Immature natural killer cell (primary cell): ENCODE measurements at regions not wholly inside any gene's neighbourhood (a gene's known extent, or its start where the extent isn't known, plus 50 kb on each side); places are given as distances from the start of the nearest gene placed in this dataset.

Experiments used
- DNase-seq, 3 donors: peaks; one replicate each; pipeline ENCODE4 v3.0.0; 2022; ENCODE audit warnings: mixed read lengths in 1 of 3
- H3K27ac Mint-ChIP-seq, 6 donors: one replicate each; pipeline ENCODE4 v1.8.0; 2020; ENCODE audit warnings: mixed read lengths in 6 of 6, mild to moderate bottlenecking in 5 of 6, inconsistent platforms in 4 of 6, moderate library complexity in 3 of 6
- H3K27me3 Mint-ChIP-seq, 3 donors: one replicate each; pipeline ENCODE4 v1.8.0; 2020 to 2021; ENCODE audit warnings: low read depth in 3 of 3, mild to moderate bottlenecking in 3 of 3, mixed read lengths in 3 of 3, moderate library complexity in 3 of 3, inconsistent platforms in 1 of 3
- H3K36me3 Mint-ChIP-seq, 3 donors: one replicate each; pipeline ENCODE4 v1.8.0; 2020; ENCODE audit warnings: mixed read lengths in 3 of 3, inconsistent platforms in 2 of 3, mild to moderate bottlenecking in 2 of 3
- H3K4me1 Mint-ChIP-seq, 2 donors: one replicate each; pipeline ENCODE4 v1.8.0; 2020; ENCODE audit warnings: inconsistent platforms in 2 of 2, mild to moderate bottlenecking in 2 of 2, mixed read lengths in 2 of 2, moderate library complexity in 1 of 2
- H3K4me3 Mint-ChIP-seq, 5 donors: one replicate each; pipeline ENCODE4 v1.8.0; 2020; ENCODE audit warnings: mild to moderate bottlenecking in 5 of 5, mixed read lengths in 5 of 5, inconsistent platforms in 3 of 5, moderate library complexity in 3 of 5
- H3K9me3 Mint-ChIP-seq, 6 donors: one replicate each; pipeline ENCODE4 v1.8.0; 2020; ENCODE audit warnings: mild to moderate bottlenecking in 6 of 6, mixed read lengths in 6 of 6, inconsistent platforms in 4 of 6, moderate library complexity in 3 of 6

DNA sequence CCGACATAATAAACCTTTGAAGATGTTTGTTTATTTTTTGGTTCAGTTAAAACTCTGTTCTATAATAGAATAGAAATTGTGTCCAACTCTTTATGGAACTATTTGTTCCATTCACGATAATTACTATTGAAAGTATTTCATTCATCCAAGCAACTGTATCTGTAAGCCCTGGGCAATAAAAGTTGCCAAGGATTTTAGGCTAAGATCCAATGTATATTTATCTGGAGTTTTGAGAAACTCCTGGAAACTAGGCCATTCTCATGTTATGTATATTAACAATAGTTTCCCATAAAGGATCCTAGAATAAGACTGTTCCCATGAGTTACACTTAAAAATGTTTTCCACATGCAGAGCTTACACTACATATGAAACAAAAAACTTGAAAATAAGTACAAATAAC, 261.6 kb downstream of the SLITRK6 start:
- Mint-ChIP-seq H3K4me3 (no peak overlapping the region), H3K27me3 (no peaks in the 10 kb centered on the region), H3K36me3 (peaks cover 0 to 4% (median 0%) of the 10 kb centered on the region in 3 donors), H3K4me1 (peaks cover 0 to 6% of the 10 kb centered on the region in 2 donors), H3K27ac (no peak overlapping the region), H3K9me3 (peaks cover 0 to 11% (median 7%) of the 10 kb centered on the region in 6 donors)
- no peak for DNase-seq

DNA sequence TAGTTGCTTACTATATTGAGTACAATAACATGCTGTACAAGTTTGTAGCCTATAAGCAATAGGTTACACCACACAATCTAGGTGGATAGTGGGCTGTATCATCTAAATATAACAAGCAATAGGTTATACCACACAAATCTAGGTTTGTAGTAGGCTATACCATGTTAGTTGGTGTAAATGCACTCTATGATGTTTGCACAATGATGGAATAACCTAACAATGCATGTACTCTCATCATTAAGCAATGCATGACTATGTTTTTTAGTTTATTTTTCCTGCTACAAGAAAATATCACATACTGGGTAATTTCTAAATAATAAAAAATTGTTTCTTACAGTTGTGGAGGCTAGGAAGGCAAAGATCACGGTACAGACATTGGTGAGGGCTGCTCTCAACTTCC, 262.5 kb downstream of the SLITRK6 start:
- DNase-seq: no peak
- Mint-ChIP-seq H3K9me3 (peaks cover 0 to 11% (median 7%) of the 10 kb centered on the region in 6 donors), H3K4me1 (peaks cover 0 to 6% of the 10 kb centered on the region in 2 donors), H3K27me3 (no peaks in the 10 kb centered on the region), H3K36me3 (peaks cover 0 to 4% (median 0%) of the 10 kb centered on the region in 3 donors), H3K4me3 (no peak overlapping the region), H3K27ac (no peak overlapping the region)

DNA sequence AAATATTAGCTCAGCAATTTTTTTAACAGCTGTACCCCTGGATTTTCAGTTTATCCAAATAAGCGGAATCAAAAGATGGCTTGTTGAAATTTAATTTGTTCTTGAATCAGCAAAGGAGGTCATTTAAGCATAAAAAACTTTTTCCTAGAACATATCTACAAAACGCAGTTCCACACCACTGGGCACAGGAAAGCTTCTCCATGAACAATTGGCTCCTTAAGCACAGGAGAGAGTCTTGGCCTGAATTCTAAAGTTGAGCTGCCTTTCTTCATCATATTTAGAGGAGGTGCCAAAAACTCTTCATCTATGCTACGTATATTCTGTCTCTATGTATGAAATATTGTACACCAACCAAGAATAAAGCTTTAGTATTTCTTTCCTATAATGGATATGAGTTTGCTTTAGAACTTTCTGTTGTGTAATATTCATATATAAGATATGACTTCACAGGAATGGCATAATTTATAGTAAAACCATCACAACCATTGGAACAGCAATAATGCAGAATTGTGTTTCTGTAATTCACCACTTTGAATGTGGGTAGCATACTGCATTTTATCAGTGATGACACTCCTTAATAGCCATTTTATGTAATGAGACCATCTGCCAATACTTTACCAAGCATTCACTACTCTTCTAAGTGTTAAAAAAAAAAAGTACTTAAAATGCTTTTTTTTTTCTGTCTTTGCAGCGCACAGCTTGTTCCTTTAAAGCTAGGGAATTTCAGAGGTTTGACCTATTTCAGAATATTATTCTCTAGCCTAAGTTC, 263.7 kb downstream of the SLITRK6 start:
- Mint-ChIP-seq H3K4me3 (no peak overlapping the region), H3K9me3 (peaks cover 0 to 18% (median 8%) of the 10 kb centered on the region in 6 donors), H3K27me3 (no peaks in the 10 kb centered on the region), H3K4me1 (no peaks in the 10 kb centered on the region), H3K36me3 (peaks cover 0 to 4% (median 0%) of the 10 kb centered on the region in 3 donors), H3K27ac (no peak overlapping the region)
- no peak for DNase-seq

DNA sequence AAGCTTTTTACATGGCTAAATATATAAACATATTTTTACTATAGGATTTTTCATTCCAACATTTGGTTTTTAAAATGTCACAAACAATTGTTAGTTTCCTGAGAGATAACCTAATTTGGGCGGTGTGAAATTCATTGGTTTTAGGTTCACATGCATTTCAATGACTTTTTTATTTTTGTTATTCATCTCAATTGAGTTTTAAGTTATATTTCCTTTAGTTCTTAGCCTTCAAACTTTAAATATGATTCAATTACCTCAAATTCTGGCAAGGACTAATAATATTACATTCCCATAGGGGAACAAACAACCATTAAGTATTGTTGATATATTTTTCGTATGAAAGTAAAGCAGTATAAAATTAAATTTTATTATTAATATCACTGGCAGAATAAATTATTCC, 265.3 kb downstream of the SLITRK6 start:
- peaks cover 0 to 4% (median 0%) of the 10 kb centered on the region in 3 donors for H3K36me3 Mint-ChIP-seq
- no peak overlapping the region for H3K4me3 Mint-ChIP-seq
- H3K27me3 Mint-ChIP-seq: no peaks in the 10 kb centered on the region
- no peaks in the 10 kb centered on the region for H3K4me1 Mint-ChIP-seq
- no peak overlapping the region for H3K27ac Mint-ChIP-seq
- H3K9me3 Mint-ChIP-seq: peaks cover 0 to 25% (median 9%) of the 10 kb centered on the region in 6 donors
- no peak for DNase-seq

DNA sequence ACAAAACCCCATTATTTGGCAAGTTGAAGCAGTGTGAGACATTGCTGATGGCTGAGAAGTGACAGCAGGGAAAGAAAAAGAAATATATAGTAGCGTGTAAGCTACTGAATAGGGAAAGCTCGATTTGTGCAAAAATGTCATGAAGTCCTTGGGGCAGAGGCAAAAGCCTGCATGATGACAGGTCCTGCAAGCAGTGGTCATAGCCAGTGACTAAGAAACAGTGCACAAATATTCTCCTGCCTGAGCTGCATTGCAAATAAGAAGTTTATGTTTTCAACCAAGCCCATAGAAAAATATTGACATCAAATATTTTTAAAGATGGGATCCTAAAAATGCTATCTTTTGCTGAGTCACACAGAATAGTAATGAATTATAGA, 270.0 kb downstream of the SLITRK6 start:
- H3K4me1 Mint-ChIP-seq: no peaks in the 10 kb centered on the region
- no peak overlapping the region for H3K4me3 Mint-ChIP-seq

DNA sequence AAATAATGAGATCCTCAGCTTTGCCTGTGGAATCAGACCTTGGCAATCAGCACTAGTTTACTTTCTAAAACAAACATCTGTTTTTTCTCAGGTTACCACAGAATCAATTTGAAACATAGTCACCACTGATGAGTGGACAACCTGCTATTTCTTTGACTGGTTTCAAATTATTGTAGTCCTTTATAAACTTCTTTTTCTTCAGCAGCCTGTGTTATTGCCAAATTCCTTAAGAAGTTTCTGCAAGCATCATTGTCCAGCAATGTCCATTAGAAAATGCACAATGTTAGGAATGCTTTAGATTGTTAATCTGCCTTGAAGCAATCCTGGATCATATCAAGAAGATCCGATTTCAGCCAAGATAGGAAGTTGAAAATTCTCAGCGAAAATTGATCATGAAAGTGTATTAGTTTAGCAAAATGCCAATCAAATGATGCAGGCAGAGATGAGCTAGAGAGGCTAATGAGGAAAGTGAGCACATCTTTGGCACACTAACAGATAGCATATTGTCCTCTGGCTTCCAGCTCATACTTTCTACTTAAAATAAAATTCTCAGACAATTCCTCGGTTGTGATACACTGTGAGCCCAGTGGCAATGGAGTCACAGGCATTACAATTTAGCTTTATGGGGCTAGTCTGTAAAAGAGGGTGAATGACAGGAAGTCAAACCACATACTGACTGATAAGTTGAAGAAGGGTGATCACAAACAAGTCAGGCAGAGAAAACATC, 270.6 kb downstream of the SLITRK6 start:
- DNase-seq: no peak
- Mint-ChIP-seq H3K27ac (no peak overlapping the region), H3K9me3 (peaks cover 3 to 22% (median 9%) of the 10 kb centered on the region in 6 donors), H3K4me1 (no peaks in the 10 kb centered on the region), H3K27me3 (no peaks in the 10 kb centered on the region), H3K36me3 (peaks cover 0 to 4% (median 0%) of the 10 kb centered on the region in 3 donors), H3K4me3 (no peak overlapping the region)

More for the DNA sequence above, 270.0 kb downstream of the SLITRK6 start:
- Mint-ChIP-seq H3K27ac (no peak overlapping the region), H3K36me3 (peaks cover 0 to 4% (median 0%) of the 10 kb centered on the region in 3 donors), H3K27me3 (no peaks in the 10 kb centered on the region), H3K9me3 (peaks cover 3 to 21% (median 9%) of the 10 kb centered on the region in 6 donors)
- no peak for DNase-seq

DNA sequence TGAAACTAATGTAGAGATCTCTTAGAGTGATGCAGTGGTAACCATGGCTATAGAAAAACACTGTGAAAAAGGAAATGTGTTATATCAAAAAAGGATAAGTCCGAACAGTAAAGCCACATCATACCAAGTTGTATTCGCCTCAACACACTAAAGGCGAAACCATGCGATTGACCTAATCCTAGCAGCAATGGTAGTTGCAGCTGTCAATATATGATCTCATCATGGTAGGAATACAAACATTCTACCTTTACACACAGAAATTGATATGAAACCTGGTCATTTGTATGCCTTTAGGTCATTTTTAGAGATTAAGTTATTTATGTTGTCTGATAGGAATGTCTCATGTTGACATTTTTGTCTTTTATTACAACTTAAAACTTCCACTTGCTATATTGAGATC, 271.9 kb downstream of the SLITRK6 start:
- Mint-ChIP-seq H3K27me3 (no peaks in the 10 kb centered on the region), H3K36me3 (no peaks in the 10 kb centered on the region), H3K4me3 (no peak overlapping the region), H3K4me1 (no peaks in the 10 kb centered on the region), H3K9me3 (peaks cover 3 to 22% (median 7%) of the 10 kb centered on the region in 6 donors), H3K27ac (no peak overlapping the region)
- DNase-seq: no peak

DNA sequence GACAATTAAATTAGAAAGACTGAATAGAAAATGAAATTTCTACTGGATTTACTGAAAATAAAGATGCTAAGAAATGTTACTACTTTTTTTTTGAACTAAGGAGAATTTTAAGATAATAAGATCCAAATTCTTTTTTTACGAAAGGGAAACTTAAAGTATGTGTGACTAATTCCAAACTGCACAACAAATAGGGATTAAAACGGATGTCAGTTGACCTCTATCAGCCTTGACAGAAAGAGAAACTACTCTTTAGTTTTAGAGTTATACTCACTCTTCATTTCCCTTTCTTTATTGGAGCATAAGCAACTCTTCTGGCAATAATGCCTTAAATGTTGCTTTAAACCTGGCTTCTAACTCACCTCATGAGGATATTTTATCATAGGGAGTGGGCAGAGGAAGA, 273.8 kb downstream of the SLITRK6 start:
- H3K4me3 Mint-ChIP-seq: no peak overlapping the region
- H3K4me1 Mint-ChIP-seq: no peaks in the 10 kb centered on the region
- H3K36me3 Mint-ChIP-seq: no peaks in the 10 kb centered on the region
- no peak overlapping the region for H3K27ac Mint-ChIP-seq
- H3K9me3 Mint-ChIP-seq: peaks cover 2 to 16% (median 6%) of the 10 kb centered on the region in 6 donors
- H3K27me3 Mint-ChIP-seq: no peaks in the 10 kb centered on the region
- DNase-seq: no peak

DNA sequence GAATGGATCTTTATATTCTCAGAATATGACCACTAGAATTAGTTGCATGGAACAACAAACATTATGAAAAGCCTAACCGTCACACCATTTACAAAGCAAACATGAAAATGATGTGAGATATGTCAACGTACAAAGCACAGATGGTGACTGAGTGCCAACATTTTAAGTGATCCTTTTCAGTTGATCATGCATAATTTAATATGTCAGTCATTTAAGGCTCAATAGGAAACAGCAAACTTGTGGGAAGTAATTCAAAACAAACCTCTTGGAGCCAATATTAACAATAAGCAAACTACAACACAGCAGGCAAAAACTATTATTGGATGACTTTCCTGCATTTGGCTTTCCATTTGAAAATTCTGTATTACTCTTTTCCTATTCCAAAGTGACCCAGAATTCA, 277.6 kb downstream of the SLITRK6 start:
- no peaks in the 10 kb centered on the region for H3K27me3 Mint-ChIP-seq

DNA sequence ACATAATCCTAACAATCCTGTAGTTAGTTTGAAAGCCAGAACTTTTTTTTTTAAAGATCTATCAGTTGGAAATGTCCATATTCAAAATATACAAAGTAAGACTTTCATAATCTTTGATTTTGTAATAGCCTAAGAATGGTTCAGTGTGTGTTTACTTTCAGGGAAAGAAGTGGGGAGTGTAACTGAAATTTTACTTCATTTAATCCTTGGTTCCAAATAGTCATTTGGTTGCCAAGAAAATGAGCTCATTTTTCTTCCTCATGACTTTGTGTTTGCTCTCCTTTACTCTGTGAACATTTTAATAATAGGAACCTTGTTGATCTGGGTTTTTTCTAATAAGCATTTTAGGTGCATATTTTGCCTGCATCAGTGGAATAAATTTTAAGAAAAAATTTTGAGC, 278.8 kb downstream of the SLITRK6 start:
- Mint-ChIP-seq H3K27me3 (no peaks in the 10 kb centered on the region), H3K36me3 (no peaks in the 10 kb centered on the region), H3K4me1 (no peaks in the 10 kb centered on the region), H3K27ac (no peak overlapping the region), H3K4me3 (no peak overlapping the region), H3K9me3 (peaks cover 4 to 19% (median 9%) of the 10 kb centered on the region in 6 donors)
- DNase-seq: no peak

More for the DNA sequence above, 277.6 kb downstream of the SLITRK6 start:
- no peak overlapping the region for H3K27ac Mint-ChIP-seq
- H3K4me1 Mint-ChIP-seq: no peaks in the 10 kb centered on the region
- H3K4me3 Mint-ChIP-seq: no peak overlapping the region
- no peak for DNase-seq
- peaks cover 4 to 19% (median 7%) of the 10 kb centered on the region in 6 donors for H3K9me3 Mint-ChIP-seq
- H3K36me3 Mint-ChIP-seq: no peaks in the 10 kb centered on the region

DNA sequence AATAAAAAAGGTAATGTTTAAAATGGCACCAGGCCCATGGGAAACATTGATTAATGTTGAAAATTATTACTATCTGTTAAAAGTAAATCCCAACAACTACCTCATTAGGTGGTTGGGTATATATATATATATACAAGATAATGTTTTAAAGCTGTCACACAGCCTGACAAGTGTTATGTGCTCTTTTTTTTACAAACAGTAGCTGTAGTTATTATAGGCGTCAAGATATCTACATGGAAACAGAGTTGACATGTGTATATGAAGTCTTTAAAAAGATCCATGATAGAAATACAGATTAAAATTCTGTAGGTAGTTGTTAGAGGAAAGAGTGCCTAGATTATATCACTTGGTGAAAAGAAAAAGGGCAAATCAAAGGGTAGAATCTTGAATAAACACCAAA, 279.9 kb downstream of the SLITRK6 start:
- no peak for DNase-seq
- Mint-ChIP-seq H3K36me3 (no peaks in the 10 kb centered on the region), H3K27ac (no peak overlapping the region), H3K4me1 (no peaks in the 10 kb centered on the region), H3K4me3 (no peak overlapping the region), H3K27me3 (no peaks in the 10 kb centered on the region), H3K9me3 (peaks cover 5 to 16% (median 9%) of the 10 kb centered on the region in 6 donors)

DNA sequence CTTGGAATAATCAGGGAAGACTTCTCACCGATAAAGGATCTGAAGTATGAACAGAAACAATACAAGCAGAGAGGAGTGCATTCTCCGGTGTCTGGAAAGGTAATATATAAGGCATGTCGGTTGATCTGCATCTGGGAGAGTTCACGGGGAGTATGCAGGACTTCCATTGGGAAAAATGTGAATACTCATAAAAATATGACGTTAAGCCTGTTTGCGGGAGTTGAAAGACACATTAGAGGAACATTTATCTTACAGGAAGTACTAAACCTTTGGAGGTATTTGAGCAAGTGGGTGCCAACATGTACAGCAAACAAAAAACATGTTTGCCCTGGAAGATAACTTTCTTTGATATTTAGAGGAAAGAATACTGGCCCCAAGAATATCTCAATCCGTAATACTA, 286.8 kb downstream of the SLITRK6 start:
- H3K27me3 Mint-ChIP-seq: peaks cover 0 to 2% (median 0%) of the 10 kb centered on the region in 3 donors
- no peak overlapping the region for H3K27ac Mint-ChIP-seq
- H3K9me3 Mint-ChIP-seq: peaks cover 0 to 15% (median 8%) of the 10 kb centered on the region in 6 donors
- H3K4me1 Mint-ChIP-seq: no peaks in the 10 kb centered on the region
- no peak overlapping the region for H3K4me3 Mint-ChIP-seq
- DNase-seq: no peak
- no peaks in the 10 kb centered on the region for H3K36me3 Mint-ChIP-seq

DNA sequence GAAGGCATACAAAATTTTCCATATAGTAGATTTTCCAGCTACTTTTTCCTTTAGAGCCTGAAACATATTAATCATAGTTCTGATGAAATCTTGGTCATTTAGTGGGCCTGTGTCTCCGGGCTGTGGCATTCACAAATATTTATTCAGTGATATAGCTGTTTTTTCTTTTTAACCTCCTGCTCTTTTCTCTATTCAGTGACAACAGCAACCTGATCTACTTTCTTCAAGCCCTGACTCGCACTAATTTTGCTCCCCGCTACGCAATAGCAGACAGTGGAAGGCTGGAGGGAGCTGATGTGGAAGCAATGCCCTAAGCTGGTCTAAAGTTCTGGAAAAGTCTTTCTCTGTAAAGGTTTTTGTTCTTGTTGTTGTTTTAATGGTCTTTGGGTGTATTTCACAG, 289.7 kb downstream of the SLITRK6 start:
- H3K27ac Mint-ChIP-seq: no peak overlapping the region
- no peak for DNase-seq
- H3K4me3 Mint-ChIP-seq: no peak overlapping the region
- no peaks in the 10 kb centered on the region for H3K4me1 Mint-ChIP-seq
- peaks cover 0 to 12% (median 9%) of the 10 kb centered on the region in 6 donors for H3K9me3 Mint-ChIP-seq
- peaks cover 0 to 2% (median 0%) of the 10 kb centered on the region in 3 donors for H3K27me3 Mint-ChIP-seq
- no peaks in the 10 kb centered on the region for H3K36me3 Mint-ChIP-seq

DNA sequence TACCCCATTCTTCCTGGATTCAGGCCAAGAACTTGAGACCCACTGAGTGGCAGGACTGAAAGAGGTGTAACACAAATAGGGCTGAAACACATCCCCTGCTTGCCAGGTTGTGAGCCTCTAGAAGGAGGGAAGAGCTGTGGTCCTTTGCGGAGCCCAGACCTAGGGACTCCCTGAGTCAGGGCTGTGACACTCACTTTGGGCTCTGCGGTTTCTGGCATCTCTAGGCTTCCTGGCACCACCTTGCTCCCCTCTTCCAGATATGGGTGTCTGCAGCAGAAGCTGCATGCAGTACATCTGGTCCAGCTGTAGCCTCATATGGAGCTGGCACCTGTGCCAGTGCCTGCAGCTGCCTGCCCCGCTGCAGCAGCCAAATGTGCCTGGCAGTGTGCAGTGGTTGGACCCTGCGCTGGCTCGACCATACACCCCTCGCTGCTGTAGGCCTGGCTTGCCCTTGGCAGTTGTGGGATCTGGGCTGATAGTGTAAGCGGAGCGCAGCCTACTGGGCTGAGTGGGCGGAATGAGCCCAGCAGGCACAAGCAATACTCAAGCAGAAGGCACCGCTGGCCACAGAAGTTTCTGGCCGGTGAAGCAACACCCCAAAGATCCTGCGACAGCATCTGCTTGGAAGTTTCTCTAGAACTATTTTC, 290.4 kb downstream of the SLITRK6 start:
- no peaks in the 10 kb centered on the region for H3K4me1 Mint-ChIP-seq
- H3K27me3 Mint-ChIP-seq: peaks cover 0 to 2% (median 0%) of the 10 kb centered on the region in 3 donors
- H3K9me3 Mint-ChIP-seq: peaks cover 0 to 15% (median 9%) of the 10 kb centered on the region in 6 donors
- no peak overlapping the region for H3K4me3 Mint-ChIP-seq
- no peak for DNase-seq
- no peaks in the 10 kb centered on the region for H3K36me3 Mint-ChIP-seq
- H3K27ac Mint-ChIP-seq: no peak overlapping the region
